ENCODE measurements at regions not wholly inside any gene's neighbourhood (a gene's known extent, or its start where the extent isn't known, plus 50 kb on each side); places are given as distances from the start of the nearest gene placed in this dataset.
"Not testable (repeated sequence)": the region's sequence is repeated elsewhere in the genome, so short reads cannot be mapped to it uniquely, and the experiment has no call there.

DNA sequence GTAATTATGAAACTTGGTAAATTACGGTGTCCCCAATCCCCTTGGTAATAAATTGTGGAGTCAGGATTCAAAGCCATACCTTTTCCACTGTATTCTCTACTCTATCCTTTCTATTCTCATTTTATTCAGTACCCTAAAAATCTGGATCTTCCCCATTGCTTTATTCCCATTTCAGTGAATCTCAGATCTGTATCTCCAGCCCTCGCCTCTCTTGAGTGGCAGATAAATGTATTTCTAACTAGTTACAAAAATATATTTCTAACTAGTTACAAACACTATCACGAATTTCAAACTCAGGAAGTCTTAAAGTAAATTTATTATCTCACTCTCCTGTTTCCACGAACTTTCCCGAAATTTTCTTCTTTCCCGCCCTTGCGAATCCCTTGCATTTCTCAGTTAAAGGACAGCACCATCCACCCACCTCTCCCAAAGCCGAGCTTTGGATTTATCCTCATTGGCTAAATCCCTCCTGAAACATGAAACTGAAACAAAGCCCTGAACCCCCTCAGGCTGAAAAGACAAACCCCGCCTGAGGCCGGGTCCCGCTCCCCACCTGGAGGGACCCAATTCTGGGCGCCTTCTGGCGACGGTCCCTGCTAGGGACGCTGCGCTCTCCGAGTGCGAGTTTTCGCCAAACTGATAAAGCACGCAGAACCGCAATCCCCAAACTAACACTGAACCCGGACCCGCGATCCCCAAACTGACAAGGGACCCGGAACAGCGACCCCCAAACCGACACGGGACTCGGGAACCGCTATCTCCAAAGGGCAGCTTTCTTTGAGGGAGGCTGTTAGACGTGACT, 164.3 kb upstream of the PABPC3 start:
- DNase-seq (ENCODE audit: low read depth): no peak

GRCh38 chr13:24933106-24934023, 162.6 kb upstream of the PABPC3 start:
- DNase-seq (ENCODE audit: low read depth): not testable (repeated sequence)

DNA sequence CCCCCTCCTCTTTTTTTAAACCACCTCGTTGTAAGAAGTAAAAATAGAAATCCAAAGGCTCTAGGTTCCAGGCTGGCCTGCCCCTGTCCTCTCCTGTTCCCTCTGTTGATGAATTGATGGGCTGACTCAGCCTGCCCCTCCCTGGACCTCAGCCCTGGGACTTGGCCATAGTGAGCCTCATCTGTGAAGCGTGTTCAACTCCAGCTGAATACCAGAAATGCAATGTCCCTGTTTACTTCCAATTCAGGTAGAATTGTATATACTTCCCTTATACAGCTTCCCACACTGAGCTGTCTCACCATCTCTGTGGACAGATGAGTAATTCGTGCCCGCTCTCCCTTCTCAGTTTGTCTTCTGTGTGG, 161.9 kb upstream of the PABPC3 start:
- DNase-seq (ENCODE audit: low read depth): not testable (repeated sequence)

GRCh38 chr13:24938966-24939365, 157.0 kb upstream of the PABPC3 start:
- DNase-seq (ENCODE audit: low read depth): no peak

GRCh38 chr13:24941023-24941713, 154.8 kb upstream of the PABPC3 start:
- not testable (repeated sequence) for DNase-seq (ENCODE audit: low read depth)

DNA sequence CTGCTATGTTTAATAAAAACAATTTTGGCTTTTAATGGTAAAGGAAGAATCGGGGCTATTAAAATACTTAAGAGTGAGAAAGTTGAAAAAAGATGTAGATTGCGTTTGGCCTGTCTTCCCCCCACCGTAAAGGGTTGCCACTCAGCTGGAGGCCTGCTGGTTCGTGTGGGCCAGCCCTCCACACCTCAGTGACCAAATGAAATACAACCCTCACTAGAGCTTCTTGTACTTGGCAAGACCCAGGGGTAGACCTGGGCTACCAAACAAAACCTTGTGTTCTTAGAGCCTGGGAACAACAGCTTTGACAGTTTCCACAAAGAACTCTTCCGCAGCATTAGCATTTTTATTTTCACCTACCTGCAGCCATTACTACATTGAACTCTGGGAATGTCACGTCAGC, 152.8 kb upstream of the PABPC3 start:
- DNase-seq (ENCODE audit: low read depth): no peak

DNA sequence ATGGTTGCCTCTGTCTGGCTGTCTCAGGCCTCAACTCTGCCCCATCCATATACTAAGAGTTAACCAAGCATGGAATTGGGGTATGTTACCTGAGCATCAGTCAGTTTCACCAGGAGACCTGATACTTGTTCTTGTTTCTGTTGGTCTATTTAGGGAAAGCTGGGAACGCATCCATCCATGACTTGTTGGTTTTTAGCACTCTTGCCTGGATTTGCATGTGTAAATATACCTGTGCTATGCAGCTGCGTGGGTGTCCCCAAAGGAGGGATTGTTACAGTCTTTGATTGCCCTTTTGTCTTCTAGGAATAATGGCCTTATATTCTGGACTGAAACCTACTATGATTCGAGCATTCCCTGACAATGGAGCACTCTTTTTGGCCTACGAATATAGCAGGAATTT, 151.9 kb upstream of the PABPC3 start:
- not testable (repeated sequence) for DNase-seq (ENCODE audit: low read depth)

DNA sequence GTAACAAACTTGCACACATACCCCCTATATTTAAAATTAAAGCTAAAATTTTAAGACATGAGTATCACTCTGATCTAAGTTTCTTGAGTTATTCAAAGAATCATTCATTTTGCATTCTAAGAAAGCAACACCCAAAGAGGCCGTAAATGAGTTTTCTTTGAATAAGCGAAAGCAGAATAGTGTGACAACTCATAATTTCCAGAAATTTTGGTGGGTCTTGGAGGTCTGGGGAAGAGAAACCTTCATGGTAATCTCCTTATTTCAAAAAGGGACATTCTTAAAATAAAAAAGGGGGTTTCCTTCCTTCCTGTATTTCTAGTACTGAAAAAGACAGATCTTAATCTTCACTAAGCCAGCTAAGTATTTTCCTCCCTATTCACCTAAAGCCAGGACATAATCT, 147.0 kb upstream of the PABPC3 start:
- DNase-seq (ENCODE audit: low read depth): not testable (repeated sequence)

DNA sequence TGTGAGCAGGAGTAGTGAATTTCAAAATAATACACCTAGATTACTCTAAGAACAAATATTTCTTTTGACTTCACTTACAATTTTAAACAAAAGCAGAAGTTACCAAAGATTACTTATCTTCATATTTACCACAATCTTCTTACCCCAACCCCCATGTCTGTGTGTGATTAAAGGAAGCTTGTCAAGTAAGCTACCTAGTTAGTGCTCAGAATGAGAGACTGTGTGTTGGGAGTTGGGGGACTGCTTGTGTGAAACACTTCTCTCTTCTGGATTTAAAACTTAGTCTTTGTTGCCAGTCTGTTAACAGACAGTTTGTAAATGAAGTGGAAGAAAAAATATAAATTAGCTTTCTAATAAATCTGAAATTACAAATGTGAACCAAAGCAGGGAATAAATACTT, 145.3 kb upstream of the PABPC3 start:
- not testable (repeated sequence) for DNase-seq (ENCODE audit: low read depth)

GRCh38 chr13:24967970-24968369, 128.0 kb upstream of the PABPC3 start:
- not testable (repeated sequence) for DNase-seq (ENCODE audit: low read depth)

- not testable (repeated sequence) for DNase-seq (ENCODE audit: low read depth)
These were observed 127.5 kb upstream of the PABPC3 start for GRCh38 chr13:24968416-24968815.

DNA sequence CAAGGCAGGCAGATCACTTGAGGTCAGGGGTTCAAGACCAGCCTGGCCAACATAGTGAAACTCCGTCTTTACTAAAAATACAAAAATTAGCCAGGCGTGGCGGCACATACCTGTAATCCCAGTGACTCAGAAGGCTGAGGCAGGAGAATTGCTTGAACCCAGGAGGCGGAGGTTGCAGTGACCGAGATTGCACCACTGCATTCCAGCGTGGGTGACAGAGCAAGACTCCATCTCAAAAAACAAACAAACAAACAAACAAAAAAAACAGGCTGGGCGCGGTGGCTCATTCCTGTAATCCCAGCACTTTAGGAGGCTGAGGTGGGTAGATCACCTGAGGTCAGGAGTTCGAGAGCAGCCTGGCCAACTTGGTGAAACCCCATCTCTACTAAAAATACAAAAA, 122.8 kb upstream of the PABPC3 start:
- not testable (repeated sequence) for DNase-seq (ENCODE audit: low read depth)

DNA sequence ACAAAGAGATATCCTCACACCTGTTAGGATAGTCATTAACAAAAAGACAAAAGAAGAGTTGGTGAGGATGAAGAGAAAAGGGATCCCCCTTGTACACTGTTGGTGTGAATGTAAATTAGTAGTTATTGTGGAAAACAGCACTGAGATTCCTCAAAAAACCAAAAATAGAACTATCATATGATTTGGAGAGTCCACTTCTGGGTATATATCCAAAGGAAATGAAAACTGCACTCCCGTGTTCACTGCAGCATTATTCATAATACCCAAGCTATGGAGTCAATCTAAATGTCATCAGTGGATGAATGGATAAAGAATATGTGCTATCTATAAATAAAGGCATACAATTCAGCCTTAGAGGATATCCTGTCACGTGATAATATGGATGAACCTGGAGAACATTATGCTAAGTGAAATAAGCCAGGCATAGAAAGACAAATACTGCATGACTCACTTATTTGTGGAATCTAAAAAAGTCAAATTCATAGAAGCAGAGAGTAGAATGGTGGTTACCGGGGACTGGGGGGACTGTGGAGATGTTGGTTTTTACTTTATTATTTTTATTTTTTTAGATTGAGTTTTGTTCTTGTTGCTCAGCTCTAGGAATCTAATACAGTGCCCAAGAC, 114.6 kb upstream of the PABPC3 start:
- not testable (repeated sequence) for DNase-seq (ENCODE audit: low read depth)

DNA sequence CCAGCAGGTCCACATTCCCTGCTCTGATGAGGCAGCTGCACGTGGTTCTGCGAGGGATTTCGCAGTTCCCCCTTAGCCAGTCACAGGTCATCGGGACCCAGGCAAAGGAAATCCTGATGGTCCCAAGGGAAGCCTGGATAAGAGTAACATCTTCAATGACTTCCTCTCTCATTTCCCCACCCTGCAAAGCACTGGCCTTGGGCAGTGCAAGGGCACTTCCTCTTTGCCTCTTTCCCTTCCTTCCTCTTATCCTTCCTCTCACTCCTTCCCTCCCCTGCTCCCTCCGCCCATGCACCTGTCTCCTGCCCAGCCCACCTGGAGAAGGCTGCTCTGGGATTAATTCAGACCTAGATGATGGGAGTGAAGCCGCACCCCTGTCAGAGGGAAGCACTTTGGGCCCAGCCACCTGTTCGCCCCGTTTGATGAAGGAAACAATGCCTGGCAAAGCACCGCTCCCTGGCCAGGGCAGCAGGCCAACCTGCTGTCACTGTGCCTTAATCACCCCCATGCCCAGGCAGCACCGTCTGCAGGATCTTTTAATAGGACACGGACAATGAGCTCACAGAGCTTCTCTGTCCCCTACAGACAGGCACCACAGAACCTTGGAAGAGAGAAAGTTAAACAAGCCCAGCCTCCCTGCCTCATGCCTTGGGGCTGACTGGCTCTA, 113.5 kb upstream of the PABPC3 start:
- no peak for DNase-seq (ENCODE audit: low read depth)

DNA sequence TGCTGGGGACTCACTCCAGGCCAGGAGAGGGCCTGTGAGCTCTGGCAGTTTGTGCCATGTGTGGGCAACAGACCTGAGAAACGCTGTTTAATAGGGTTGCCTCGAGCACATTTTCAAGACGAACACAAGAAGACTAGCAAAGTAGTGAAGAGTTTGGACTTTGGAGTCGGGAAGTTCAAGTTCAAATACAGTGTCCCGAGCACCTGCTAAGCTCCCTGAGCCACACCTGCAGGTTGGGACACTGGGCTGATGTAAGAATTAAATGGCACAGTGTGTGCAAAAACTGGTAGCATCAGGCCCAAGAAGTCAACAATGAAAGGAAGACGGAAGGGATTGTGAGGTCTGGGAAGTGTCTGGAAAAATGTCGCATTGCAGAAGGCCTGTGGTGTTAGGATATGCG, 112.8 kb upstream of the PABPC3 start:
- no peak for DNase-seq (ENCODE audit: low read depth)

GRCh38 chr13:24984134-24984533, 111.8 kb upstream of the PABPC3 start:
- no peak for DNase-seq (ENCODE audit: low read depth)

DNA sequence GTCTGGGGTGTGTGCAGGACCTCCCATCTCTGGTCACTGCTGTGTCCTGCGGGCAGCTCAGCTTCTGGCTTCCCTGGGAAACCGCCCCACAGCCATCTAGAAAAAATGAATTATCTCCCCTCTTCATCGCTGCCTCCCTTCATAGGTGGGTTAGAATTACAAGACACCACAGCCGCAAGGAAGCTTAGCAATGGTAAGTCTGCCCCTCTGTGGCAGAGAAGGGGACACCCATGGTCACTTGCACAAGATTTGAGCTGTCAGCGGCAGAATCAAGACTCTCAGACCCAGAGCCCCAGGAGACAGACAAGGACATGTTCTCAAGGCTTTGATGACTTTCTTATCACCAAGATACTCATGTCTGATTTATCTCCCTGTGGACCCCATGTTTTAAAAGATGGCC, 110.8 kb upstream of the PABPC3 start:
- no peak for DNase-seq (ENCODE audit: low read depth)

- no peak for DNase-seq (ENCODE audit: low read depth)
These were observed 110.0 kb upstream of the PABPC3 start for GRCh38 chr13:24985896-24986295.

- no peak for DNase-seq (ENCODE audit: low read depth)
These were observed 109.1 kb upstream of the PABPC3 start for GRCh38 chr13:24986826-24987225.

DNA sequence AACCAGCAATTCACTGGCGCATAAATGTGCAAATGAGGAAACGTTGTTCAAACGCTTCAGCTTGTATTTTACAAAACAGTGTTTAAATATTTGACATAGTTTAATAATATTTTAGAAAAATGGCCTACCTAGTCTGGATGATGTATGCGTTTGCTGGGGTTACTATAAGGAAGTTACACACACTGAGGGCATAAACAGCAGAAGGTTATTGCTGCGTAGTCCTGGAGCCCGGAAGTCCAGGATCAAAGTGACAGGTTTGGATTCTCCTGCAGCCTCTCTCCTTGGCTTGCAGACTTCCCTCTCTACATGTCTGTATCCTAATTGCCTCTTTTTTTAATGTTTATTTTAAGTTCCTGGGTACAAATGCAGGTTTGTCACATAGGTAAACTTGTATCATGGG, 106.0 kb upstream of the PABPC3 start:
- DNase-seq (ENCODE audit: low read depth): not testable (repeated sequence)

- DNase-seq (ENCODE audit: low read depth): not testable (repeated sequence)
These were observed 103.0 kb upstream of the PABPC3 start for GRCh38 chr13:24992946-24993345.

Data from forelimb muscle (tissue), 1 donor.